ENCODE measurements at regions not wholly inside any gene's neighbourhood (a gene's known extent, or its start where the extent isn't known, plus 50 kb on each side); places are given as distances from the start of the nearest gene placed in this dataset.

DNA sequence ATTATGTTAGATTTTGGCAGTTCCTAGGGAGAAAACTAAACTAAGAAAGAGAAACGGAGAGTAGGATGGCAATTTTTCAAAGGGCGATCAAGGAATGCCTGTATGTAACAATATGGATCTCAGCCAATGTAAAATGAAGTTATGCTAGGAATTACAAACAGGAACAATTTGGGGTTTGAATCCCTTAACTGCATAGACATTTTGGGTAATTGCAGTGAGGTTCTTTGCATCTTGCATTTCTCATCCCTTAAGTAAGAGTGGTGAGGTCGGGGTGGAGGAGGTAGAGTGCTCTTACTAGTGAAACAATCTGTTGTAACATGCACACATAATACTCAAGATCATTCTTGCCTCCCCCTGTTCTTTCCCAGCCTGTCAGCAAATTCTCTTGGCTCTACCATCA is 137.6 kb downstream of the NPR3 start:
- no peaks in the 10 kb centered on the region for H3K36me3 ChIP-seq (ENCODE audit: insufficient read depth)
- no peak overlapping the region for H2AFZ ChIP-seq
- no peaks in the 10 kb centered on the region for H4K20me1 ChIP-seq (replicated peaks; ENCODE audit: insufficient read depth)
- Mint-ChIP-seq H3K36me3 (ENCODE audit: low read depth) (no peaks in the 10 kb centered on the region), H3K4me3 (no peak overlapping the region), H3K9me3 (no peaks in the 10 kb centered on the region), H3K4me1 (peaks cover 10% of the 10 kb centered on the region), H3K27ac (no peak overlapping the region), H3K27me3 (ENCODE audit: insufficient read depth, low read depth, poor library complexity) (peaks cover 11% of the 10 kb centered on the region)
- 0 out of 2 replicates have a peak, but pooled peaks cover 5% of the 10 kb centered on the region for H3K27me3 ChIP-seq (ENCODE audit: insufficient read depth)
- no peak overlapping the region for H3K4me2 ChIP-seq
- no peak overlapping the region for H3K27ac ChIP-seq (ENCODE audit: low read depth)
- no peak overlapping the region for H3K4me3 ChIP-seq
- H3K79me2 ChIP-seq (replicated peaks; ENCODE audit: insufficient read depth), result no peaks in the 10 kb centered on the region
- ATAC-seq (no peak), DNase-seq (ENCODE audit: low spot score) (no peak)
- no peaks in the 10 kb centered on the region for H3K9me2 ChIP-seq (ENCODE audit: insufficient read depth)
- TF ChIP-seq JUNB (IDR thresholded peaks at IDR 0.05; ENCODE audit: unreplicated experiment) (no peak), CREB1 (CRISPR knock-in tag; IDR thresholded peaks at IDR 0.05; ENCODE audit: low read depth) (no peak), NANOG (IDR thresholded peaks at IDR 0.05; ENCODE audit: borderline replicate concordance) (no peak), ZNF114 (CRISPR knock-in tag; IDR thresholded peaks at IDR 0.05) (no peak), POLR2AphosphoS5 (IDR thresholded peaks at IDR 0.05; ENCODE audit: low read depth) (no peak), ZNF331 (CRISPR knock-in tag; IDR thresholded peaks at IDR 0.05; ENCODE audit: low read depth) (no peak)
- H3F3A ChIP-seq (replicated peaks; ENCODE audit: low read depth), result no peaks in the 10 kb centered on the region
- no peaks in the 10 kb centered on the region for H3K4me1 ChIP-seq (ENCODE audit: insufficient read depth)

GRCh38 chr5:32850817-32851496 is 139.8 kb downstream of the NPR3 start:
- H3K9me3 Mint-ChIP-seq, result no peaks in the 10 kb centered on the region
- ATAC-seq, result peak; percentile 21; the same call in 1 of the 3 replicates
- Histone ChIP-seq H3K4me3 (no peak overlapping the region), H3K79me2 (replicated peaks; ENCODE audit: insufficient read depth) (no peaks in the 10 kb centered on the region), H3K27ac (ENCODE audit: low read depth) (no peak overlapping the region), H2AFZ (no peak overlapping the region), H3K4me2 (no peak overlapping the region), H3K4me1 (ENCODE audit: insufficient read depth) (no peaks in the 10 kb centered on the region), H3K27me3 (ENCODE audit: insufficient read depth) (0 out of 2 replicates have a peak, but pooled peaks cover 5% of the 10 kb centered on the region), H3F3A (replicated peaks; ENCODE audit: low read depth) (no peaks in the 10 kb centered on the region), H3K36me3 (ENCODE audit: insufficient read depth) (no peaks in the 10 kb centered on the region), H4K20me1 (replicated peaks; ENCODE audit: insufficient read depth) (no peaks in the 10 kb centered on the region), H3K9me2 (ENCODE audit: insufficient read depth) (no peaks in the 10 kb centered on the region)
- peaks cover 10% of the 10 kb centered on the region for H3K4me1 Mint-ChIP-seq
- DNase-seq (ENCODE audit: low spot score), result no peak
- no peak overlapping the region for H3K4me3 Mint-ChIP-seq
- no peak overlapping the region for H3K27ac Mint-ChIP-seq
- H3K27me3 Mint-ChIP-seq (ENCODE audit: insufficient read depth, low read depth, poor library complexity), result peaks cover 11% of the 10 kb centered on the region
- no peaks in the 10 kb centered on the region for H3K36me3 Mint-ChIP-seq (ENCODE audit: low read depth)
- TF ChIP-seq POLR2AphosphoS5 (IDR thresholded peaks at IDR 0.05; ENCODE audit: low read depth) (no peak), EZH2phosphoT487 (IDR thresholded peaks at IDR 0.05; ENCODE audit: unreplicated experiment) (no peak), STAT1 (IDR thresholded peaks at IDR 0.05; ENCODE audit: unreplicated experiment) (no peak), EZH2 (IDR thresholded peaks at IDR 0.05; ENCODE audit: low read depth, unreplicated experiment) (no peak), JUNB (IDR thresholded peaks at IDR 0.05; ENCODE audit: unreplicated experiment) (no peak), ETS1 (IDR thresholded peaks at IDR 0.05) (no peak), ZNF114 (CRISPR knock-in tag; IDR thresholded peaks at IDR 0.05) (no peak)
- TF ChIP-seq, protein P1, sequence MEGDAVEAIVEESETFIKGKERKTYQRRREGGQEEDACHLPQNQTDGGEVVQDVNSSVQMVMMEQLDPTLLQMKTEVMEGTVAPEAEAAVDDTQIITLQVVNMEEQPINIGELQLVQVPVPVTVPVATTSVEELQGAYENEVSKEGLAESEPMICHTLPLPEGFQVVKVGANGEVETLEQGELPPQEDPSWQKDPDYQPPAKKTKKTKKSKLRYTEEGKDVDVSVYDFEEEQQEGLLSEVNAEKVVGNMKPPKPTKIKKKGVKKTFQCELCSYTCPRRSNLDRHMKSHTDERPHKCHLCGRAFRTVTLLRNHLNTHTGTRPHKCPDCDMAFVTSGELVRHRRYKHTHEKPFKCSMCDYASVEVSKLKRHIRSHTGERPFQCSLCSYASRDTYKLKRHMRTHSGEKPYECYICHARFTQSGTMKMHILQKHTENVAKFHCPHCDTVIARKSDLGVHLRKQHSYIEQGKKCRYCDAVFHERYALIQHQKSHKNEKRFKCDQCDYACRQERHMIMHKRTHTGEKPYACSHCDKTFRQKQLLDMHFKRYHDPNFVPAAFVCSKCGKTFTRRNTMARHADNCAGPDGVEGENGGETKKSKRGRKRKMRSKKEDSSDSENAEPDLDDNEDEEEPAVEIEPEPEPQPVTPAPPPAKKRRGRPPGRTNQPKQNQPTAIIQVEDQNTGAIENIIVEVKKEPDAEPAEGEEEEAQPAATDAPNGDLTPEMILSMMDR (conservative IDR thresholded peaks at IDR 0.05; ENCODE audit: low read depth in 2 of 2), result no peak
- TF ChIP-seq, protein P2, sequence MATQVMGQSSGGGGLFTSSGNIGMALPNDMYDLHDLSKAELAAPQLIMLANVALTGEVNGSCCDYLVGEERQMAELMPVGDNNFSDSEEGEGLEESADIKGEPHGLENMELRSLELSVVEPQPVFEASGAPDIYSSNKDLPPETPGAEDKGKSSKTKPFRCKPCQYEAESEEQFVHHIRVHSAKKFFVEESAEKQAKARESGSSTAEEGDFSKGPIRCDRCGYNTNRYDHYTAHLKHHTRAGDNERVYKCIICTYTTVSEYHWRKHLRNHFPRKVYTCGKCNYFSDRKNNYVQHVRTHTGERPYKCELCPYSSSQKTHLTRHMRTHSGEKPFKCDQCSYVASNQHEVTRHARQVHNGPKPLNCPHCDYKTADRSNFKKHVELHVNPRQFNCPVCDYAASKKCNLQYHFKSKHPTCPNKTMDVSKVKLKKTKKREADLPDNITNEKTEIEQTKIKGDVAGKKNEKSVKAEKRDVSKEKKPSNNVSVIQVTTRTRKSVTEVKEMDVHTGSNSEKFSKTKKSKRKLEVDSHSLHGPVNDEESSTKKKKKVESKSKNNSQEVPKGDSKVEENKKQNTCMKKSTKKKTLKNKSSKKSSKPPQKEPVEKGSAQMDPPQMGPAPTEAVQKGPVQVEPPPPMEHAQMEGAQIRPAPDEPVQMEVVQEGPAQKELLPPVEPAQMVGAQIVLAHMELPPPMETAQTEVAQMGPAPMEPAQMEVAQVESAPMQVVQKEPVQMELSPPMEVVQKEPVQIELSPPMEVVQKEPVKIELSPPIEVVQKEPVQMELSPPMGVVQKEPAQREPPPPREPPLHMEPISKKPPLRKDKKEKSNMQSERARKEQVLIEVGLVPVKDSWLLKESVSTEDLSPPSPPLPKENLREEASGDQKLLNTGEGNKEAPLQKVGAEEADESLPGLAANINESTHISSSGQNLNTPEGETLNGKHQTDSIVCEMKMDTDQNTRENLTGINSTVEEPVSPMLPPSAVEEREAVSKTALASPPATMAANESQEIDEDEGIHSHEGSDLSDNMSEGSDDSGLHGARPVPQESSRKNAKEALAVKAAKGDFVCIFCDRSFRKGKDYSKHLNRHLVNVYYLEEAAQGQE (IDR thresholded peaks at IDR 0.05; ENCODE audit: unreplicated experiment), result no peak

Data from GM23338 (cell line).